Neuronal stem cell (in vitro differentiated cells): ENCODE measurements at regions not wholly inside any gene's neighbourhood (a gene's known extent, or its start where the extent isn't known, plus 50 kb on each side); places are given as distances from the start of the nearest gene placed in this dataset.
"Not testable (repeated sequence)": the region's sequence is repeated elsewhere in the genome, so short reads cannot be mapped to it uniquely, and the experiment has no call there.

Experiments used
- DNase-seq: peaks from one replicate; pipeline ENCODE4 v3.0.0-alpha.2; 2013; ENCODE audit warnings: low spot score
- H2AFZ ChIP-seq: one replicate; pipeline ENCODE4 v1.6.1; 2013; ENCODE audit warnings: mild to moderate bottlenecking, low read length, inconsistent platforms
- H2AK5ac ChIP-seq: 2 replicates; pipeline ENCODE4 v1.6.1; 2013; ENCODE audit warnings: low read depth, mild to moderate bottlenecking, inconsistent platforms, low read length, moderate library complexity, mixed read lengths
- H2BK120ac ChIP-seq: 2 replicates; pipeline ENCODE4 v1.6.1; 2013; ENCODE audit warnings: low read depth, mild to moderate bottlenecking, inconsistent platforms, low read length, moderate library complexity, mixed read lengths
- H2BK12ac ChIP-seq: one replicate; pipeline ENCODE4 v1.6.1; 2013; ENCODE audit warnings: low read length, inconsistent platforms
- H2BK15ac ChIP-seq: 2 replicates; pipeline ENCODE4 v1.6.1; 2013; ENCODE audit warnings: mild to moderate bottlenecking, low read length, inconsistent platforms, mixed read lengths
- H2BK5ac ChIP-seq: one replicate; pipeline ENCODE4 v1.6.1; 2013; ENCODE audit warnings: inconsistent platforms, mild to moderate bottlenecking, low read length, moderate library complexity
- H3K14ac ChIP-seq: one replicate; pipeline ENCODE4 v1.6.1; 2013; ENCODE audit warnings: low read length, inconsistent platforms
- H3K18ac ChIP-seq: 2 replicates; pipeline ENCODE4 v1.6.1; 2013; ENCODE audit warnings: low read length, inconsistent platforms
- H3K23ac ChIP-seq: 2 replicates; pipeline ENCODE4 v1.6.1; 2013; ENCODE audit warnings: low read depth, mild to moderate bottlenecking, mixed read lengths, low read length, inconsistent platforms; ENCODE audit not compliant: poor library complexity
- H3K27ac ChIP-seq: replicated peaks from 3 replicates; pipeline ENCODE4 v1.5.1; 2013; ENCODE audit warnings: low read length, inconsistent platforms
- H3K27me3 ChIP-seq, 3 experiments: 2 replicates each; pipeline ENCODE4 v1.6.1; 2013; ENCODE audit warnings: low read length in 3 of 3, mild to moderate bottlenecking in 2 of 3, inconsistent platforms in 1 of 3, low read depth in 1 of 3, mixed read lengths in 1 of 3, moderate library complexity in 1 of 3; ENCODE audit not compliant: control insufficient read depth in 3 of 3, insufficient read depth in 3 of 3
- H3K36me3 ChIP-seq, 2 donors: replicated peaks in 1 of 2; 2 replicates each; pipeline ENCODE4 v1.6.1; 2013; ENCODE audit warnings: low read length in 2 of 2; ENCODE audit not compliant: control insufficient read depth in 2 of 2, insufficient read depth in 2 of 2
- H3K4ac ChIP-seq: 2 replicates; pipeline ENCODE4 v1.6.1; 2013; ENCODE audit warnings: inconsistent platforms, mild to moderate bottlenecking, low read length, moderate library complexity
- H3K4me1 ChIP-seq, 2 donors: 1 replicate in 1 of 2; 2 replicates in 1 of 2; pipeline ENCODE4 v1.6.1; 2013; ENCODE audit warnings: low read length in 2 of 2, low read depth in 1 of 2; ENCODE audit not compliant: control insufficient read depth in 2 of 2, insufficient read depth in 1 of 2
- H3K4me2 ChIP-seq: one replicate; pipeline ENCODE4 v1.6.1; 2013; ENCODE audit warnings: mild to moderate bottlenecking, low read length, inconsistent platforms; ENCODE audit not compliant: insufficient read depth, poor library complexity, severe bottlenecking
- H3K4me3 ChIP-seq, 2 donors: 2 replicates each; pipeline ENCODE4 v1.5.1; 2013; ENCODE audit warnings: low read length in 2 of 2, mild to moderate bottlenecking in 2 of 2, inconsistent platforms in 1 of 2, moderate library complexity in 1 of 2
- H3K79me1 ChIP-seq: one replicate; pipeline ENCODE4 v1.6.1; 2013; ENCODE audit warnings: low read depth, mild to moderate bottlenecking, inconsistent platforms, low read length, moderate library complexity
- H3K9ac ChIP-seq: one replicate; pipeline ENCODE4 v1.6.1; 2013; ENCODE audit warnings: mild to moderate bottlenecking, low read depth, low read length, inconsistent platforms; ENCODE audit not compliant: poor library complexity
- H3K9me3 ChIP-seq, 2 donors: replicated peaks in 1 of 2; 2 replicates each; pipeline versions ENCODE3 to v1.6.1; 2013; ENCODE audit warnings: low read length in 2 of 2, mild to moderate bottlenecking in 2 of 2, inconsistent platforms in 1 of 2, low read depth in 1 of 2, mixed read lengths in 1 of 2, moderate library complexity in 1 of 2; ENCODE audit not compliant: control insufficient read depth in 2 of 2, insufficient read depth in 1 of 2
- H4K8ac ChIP-seq: one replicate; pipeline ENCODE4 v1.6.1; 2013; ENCODE audit warnings: low read depth, mild to moderate bottlenecking, inconsistent platforms, low read length, moderate library complexity
- H4K91ac ChIP-seq: one replicate; pipeline ENCODE4 v1.6.1; 2013; ENCODE audit warnings: low read length, low read depth, mild to moderate bottlenecking, inconsistent platforms; ENCODE audit not compliant: poor library complexity
- WGBS, 2 donors: extraction: QIAGEN DNeasy Blood & Tissue Kit; methylation state at CpG; one replicate each; pipeline ENCODE4 v1.1.7; 2013; ENCODE audit warnings: missing lambda C conversion rate in 2 of 2, mixed read lengths in 1 of 2; ENCODE audit not compliant: insufficient read length in 2 of 2, insufficient replicate concordance in 1 of 2; ENCODE audit errors: extremely low coverage in 2 of 2; 5-methylcytosine and 5-hydroxymethylcytosine counted together

GRCh38 chr1:30524025-30524555 is 199.3 kb downstream of the MATN1 start:
- not testable (repeated sequence) for H3K4me3 ChIP-seq, H3K14ac ChIP-seq, DNase-seq, H2BK120ac ChIP-seq, H4K91ac ChIP-seq, H3K23ac ChIP-seq, H3K27me3 ChIP-seq, H4K8ac ChIP-seq, H3K4ac ChIP-seq, H2BK12ac ChIP-seq, H3K79me1 ChIP-seq, H3K9me3 ChIP-seq, H3K36me3 ChIP-seq, H2AK5ac ChIP-seq, H2BK15ac ChIP-seq, H3K4me1 ChIP-seq, H3K18ac ChIP-seq, H3K9ac ChIP-seq, H3K4me2 ChIP-seq, H3K27ac ChIP-seq, H2AFZ ChIP-seq, H2BK5ac ChIP-seq
- no CpG with 5 or more reads among the region's 8 CpGs for WGBS, 2 donors

- H3K4me1 ChIP-seq: peaks cover 0 to 5% of the 10 kb centered on the region in 2 donors
- no peak overlapping the region for H2BK5ac ChIP-seq
- no peaks in the 10 kb centered on the region for H3K27me3 ChIP-seq
- no peaks in the 10 kb centered on the region for H3K9me3 ChIP-seq
- no peak overlapping the region for H3K9ac ChIP-seq
- no peak overlapping the region for H2BK12ac ChIP-seq
- H3K18ac ChIP-seq: no peak overlapping the region
- WGBS, 2 donors: no CpG with 5 or more reads among the region's 5 CpGs
- no peak overlapping the region for H2BK15ac ChIP-seq
- H4K91ac ChIP-seq: no peak overlapping the region
- H3K36me3 ChIP-seq: no peaks in the 10 kb centered on the region
- no peak for DNase-seq
- no peak overlapping the region for H2BK120ac ChIP-seq
- no peak overlapping the region for H3K27ac ChIP-seq
- H3K4me2 ChIP-seq: no peak overlapping the region
- no peak overlapping the region for H3K23ac ChIP-seq
- no peak overlapping the region for H2AK5ac ChIP-seq
- H3K79me1 ChIP-seq: no peaks in the 10 kb centered on the region
- no peak overlapping the region for H3K4me3 ChIP-seq
- H4K8ac ChIP-seq: no peak overlapping the region
- no peak overlapping the region for H3K4ac ChIP-seq
- no peak overlapping the region for H3K14ac ChIP-seq
- no peak overlapping the region for H2AFZ ChIP-seq
Measured at GRCh38 chr1:30523055-30524020, 200.0 kb downstream of the MATN1 start.

GRCh38 chr1:30522031-30523004 is 201.1 kb downstream of the MATN1 start:
- Histone ChIP-seq H2BK5ac (no peak overlapping the region), H3K36me3 (no peaks in the 10 kb centered on the region), H2BK15ac (no peak overlapping the region), H3K18ac (no peak overlapping the region), H3K79me1 (no peaks in the 10 kb centered on the region), H4K91ac (no peak overlapping the region), H3K9me3 (no peaks in the 10 kb centered on the region), H2BK120ac (no peak overlapping the region), H3K27ac (no peak overlapping the region), H2AK5ac (no peak overlapping the region), H2AFZ (no peak overlapping the region), H3K27me3 (no peaks in the 10 kb centered on the region), H3K4ac (no peak overlapping the region), H3K4me1 (peaks cover 0 to 3% of the 10 kb centered on the region in 2 donors), H4K8ac (no peak overlapping the region), H3K9ac (no peak overlapping the region), H2BK12ac (no peak overlapping the region), H3K23ac (no peak overlapping the region), H3K4me3 (no peak overlapping the region), H3K14ac (no peak overlapping the region), H3K4me2 (no peak overlapping the region)
- no CpG with 5 or more reads among the region's 17 CpGs for WGBS, 2 donors
- no peak for DNase-seq
